ENCODE measurements at regions not wholly inside any gene's neighbourhood (a gene's known extent, or its start where the extent isn't known, plus 50 kb on each side); places are given as distances from the start of the nearest gene placed in this dataset.
"Not testable (repeated sequence)": the region's sequence is repeated elsewhere in the genome, so short reads cannot be mapped to it uniquely, and the experiment has no call there.

DNA sequence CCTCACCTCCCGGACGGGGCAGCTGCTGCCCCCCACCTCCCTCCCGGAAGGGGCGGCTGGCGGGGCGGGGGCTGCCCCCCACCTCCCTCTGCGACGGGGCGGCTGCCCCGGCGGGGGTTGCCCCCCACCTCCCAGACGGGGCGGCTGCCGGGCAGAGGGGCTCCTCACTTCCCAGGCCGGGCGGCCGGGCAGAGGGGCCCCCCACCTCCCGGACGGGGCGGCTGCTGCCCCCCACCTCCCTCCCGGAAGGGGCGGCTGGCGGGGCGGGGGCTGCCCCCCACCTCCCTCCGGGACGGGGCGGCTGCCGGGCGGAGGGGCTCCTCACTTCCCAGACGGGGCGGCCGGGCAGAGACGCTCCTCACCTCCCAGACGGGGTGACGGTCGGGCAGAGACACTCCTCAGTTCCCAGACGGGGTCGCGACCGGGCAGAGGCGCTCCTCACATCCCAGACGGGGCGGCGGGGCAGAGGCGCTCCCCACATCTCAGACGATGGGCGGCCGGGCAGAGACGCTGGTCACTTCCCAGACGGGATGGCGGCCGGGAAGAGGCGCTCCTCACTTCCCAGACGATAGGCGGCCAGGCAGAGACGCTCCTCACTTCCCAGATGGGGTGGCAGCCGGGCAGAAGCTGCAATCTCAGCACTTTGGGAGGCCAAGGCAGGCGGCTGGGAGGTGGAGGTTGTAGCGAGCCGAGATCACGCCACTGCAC lies 1218.8 kb downstream of the GATA3 start:
- H3K9me3 ChIP-seq (ENCODE audit: low read depth, low read length); H3K27me3 ChIP-seq (ENCODE audit: insufficient read depth, low read length); H3K4me1 ChIP-seq (ENCODE audit: insufficient read depth, low read length); H3K4me3 ChIP-seq (ENCODE audit: low read length): not testable (repeated sequence)

DNA sequence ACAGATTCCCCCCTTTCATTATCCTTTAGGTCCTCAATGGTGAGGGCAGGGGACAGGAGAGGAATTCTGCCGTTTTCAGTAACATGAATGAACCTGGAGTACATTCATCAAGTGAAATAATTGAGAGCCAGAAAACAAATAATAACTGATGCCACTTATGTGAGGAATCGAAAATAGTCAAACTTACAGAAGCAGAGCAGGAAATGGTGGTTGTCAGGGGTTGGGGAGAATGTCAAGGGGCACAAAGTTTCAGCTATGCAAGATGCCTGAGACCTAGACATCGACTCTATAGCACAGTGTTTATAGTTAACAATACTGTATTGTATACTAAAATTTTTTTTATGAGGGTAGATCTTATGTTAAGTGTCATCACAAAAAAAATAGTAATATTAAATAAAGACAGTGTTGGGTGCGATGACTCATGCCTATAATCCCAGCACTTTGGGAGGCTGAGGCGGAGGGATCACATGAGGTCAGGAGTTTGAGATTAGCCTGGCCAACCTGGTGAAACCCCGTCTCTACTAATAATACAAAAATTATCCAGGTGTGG lies 1219.8 kb downstream of the GATA3 start:
- Histone ChIP-seq H3K4me3 (ENCODE audit: low read length) (no peak overlapping the region), H3K9me3 (ENCODE audit: low read depth, low read length) (no peaks in the 10 kb centered on the region), H3K4me1 (ENCODE audit: insufficient read depth, low read length) (no peaks in the 10 kb centered on the region), H3K27me3 (ENCODE audit: insufficient read depth, low read length) (peaks cover 3% of the 10 kb centered on the region)

DNA sequence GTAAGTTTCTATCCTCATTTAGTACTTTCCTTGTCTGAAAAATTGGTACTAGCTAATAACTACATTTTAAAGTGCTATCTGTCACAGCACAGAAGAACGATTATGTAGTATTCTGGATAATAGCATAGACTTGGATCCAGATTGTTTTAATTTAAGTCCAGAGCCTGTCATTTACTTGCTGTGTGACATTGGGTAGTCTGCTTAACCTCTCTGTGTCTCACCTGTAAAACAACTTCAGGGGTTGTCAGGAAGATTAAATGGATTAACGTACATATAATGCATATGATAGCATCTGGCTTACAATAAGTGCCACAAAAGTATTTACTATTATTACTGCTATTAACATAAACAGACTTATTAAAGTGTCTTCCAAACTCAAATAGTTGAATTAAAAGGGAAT lies 1221.4 kb downstream of the GATA3 start:
- H3K9me3 ChIP-seq (ENCODE audit: low read depth, low read length), result no peaks in the 10 kb centered on the region
- no peaks in the 10 kb centered on the region for H3K27me3 ChIP-seq (ENCODE audit: insufficient read depth, low read length)
- H3K4me3 ChIP-seq (ENCODE audit: low read length), result no peak overlapping the region
- no peaks in the 10 kb centered on the region for H3K4me1 ChIP-seq (ENCODE audit: insufficient read depth, low read length)

DNA sequence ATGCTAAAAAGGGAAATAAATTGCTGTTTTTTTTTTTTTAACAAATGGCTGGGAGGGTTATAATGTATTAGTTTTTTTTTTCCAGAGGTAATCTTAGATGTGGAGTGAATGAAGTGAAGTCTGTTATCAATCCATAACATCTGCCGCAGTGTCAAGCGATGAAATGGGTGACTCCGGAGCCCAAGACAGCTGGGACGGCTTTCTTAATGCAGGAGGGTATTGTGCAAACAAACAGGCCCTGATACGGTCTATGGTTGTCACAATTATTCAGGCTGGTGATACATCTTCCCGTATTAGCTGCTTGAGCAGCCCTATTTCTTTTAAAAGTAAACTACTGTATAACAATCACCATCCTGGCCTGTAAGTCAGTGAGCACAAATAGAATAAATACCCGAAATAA lies 1231.2 kb downstream of the GATA3 start:
- Histone ChIP-seq H3K4me1 (ENCODE audit: insufficient read depth, low read length) (no peaks in the 10 kb centered on the region), H3K27me3 (ENCODE audit: insufficient read depth, low read length) (no peaks in the 10 kb centered on the region), H3K9me3 (ENCODE audit: low read depth, low read length) (no peaks in the 10 kb centered on the region), H3K4me3 (ENCODE audit: low read length) (no peak overlapping the region)

DNA sequence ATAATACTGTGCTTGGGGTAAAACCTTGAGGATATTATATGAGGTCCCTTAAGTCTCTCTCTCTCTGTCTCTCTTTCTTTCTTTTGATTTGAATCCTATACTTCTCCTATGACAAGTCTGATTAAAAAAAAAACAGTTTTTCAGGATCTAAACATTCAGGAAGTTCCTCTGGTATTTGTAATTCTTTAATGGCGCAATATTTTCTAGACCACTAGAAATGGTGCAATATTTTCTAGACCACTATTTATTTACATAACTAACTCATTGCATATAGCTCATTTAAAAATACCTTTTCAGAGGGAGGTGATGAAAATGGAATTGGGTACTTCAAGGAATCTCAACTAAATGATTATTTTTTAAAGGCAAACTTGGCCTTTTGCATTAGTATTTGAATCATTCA lies 1235.3 kb downstream of the GATA3 start:
- no peaks in the 10 kb centered on the region for H3K9me3 ChIP-seq (ENCODE audit: low read depth, low read length)
- H3K4me3 ChIP-seq (ENCODE audit: low read length), result no peak overlapping the region
- H3K4me1 ChIP-seq (ENCODE audit: insufficient read depth, low read length), result peaks cover 6% of the 10 kb centered on the region
- H3K27me3 ChIP-seq (ENCODE audit: insufficient read depth, low read length), result no peaks in the 10 kb centered on the region

DNA sequence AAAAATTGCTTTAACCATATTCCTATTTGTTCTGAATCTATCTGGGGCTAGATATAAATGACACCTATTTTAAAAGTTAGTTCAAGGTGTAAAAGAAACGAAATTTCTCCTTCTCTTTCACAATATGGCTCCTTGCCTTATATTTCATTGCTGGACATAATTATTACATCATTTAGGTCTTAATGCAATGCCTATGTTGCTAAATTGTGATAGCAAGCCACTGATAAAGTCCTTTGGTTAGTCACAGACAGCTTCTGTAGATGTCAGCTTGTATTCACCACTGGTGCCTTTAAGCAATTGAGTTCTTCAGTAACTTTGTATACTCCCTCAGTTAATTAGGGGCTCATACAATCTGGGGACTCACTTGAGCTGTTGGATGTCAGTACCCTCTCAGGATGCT lies 1236.6 kb downstream of the GATA3 start:
- H3K27me3 ChIP-seq (ENCODE audit: insufficient read depth, low read length), result no peaks in the 10 kb centered on the region

DNA sequence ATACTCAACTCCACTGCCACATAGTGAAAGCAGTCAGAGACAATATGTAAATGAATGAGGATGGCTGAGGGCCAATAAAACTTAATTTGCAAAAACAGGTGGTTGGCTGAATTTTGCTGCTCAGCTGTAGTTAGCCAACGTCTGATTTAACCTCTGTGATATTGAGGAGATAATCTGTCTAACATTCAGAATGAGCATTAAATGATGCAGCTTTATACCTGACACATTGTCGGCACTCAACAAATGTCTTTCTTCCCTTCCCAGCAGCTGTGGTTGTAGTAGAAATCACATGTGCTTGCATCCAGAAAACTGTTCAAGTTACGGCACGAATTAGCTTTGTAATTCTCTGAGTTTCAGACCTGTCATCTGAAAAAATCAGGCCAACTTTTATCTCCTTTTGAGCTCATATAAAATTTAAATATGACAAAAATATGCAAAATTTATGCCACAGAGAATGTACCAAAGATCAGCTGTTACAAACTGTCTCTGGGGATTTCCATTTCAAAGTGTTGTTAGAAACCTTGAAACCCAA lies 1239.7 kb downstream of the GATA3 start:
- Histone ChIP-seq H3K4me1 (ENCODE audit: insufficient read depth, low read length) (peaks cover 10% of the 10 kb centered on the region), H3K9me3 (ENCODE audit: low read depth, low read length) (no peaks in the 10 kb centered on the region), H3K4me3 (ENCODE audit: low read length) (no peak overlapping the region), H3K27me3 (ENCODE audit: insufficient read depth, low read length) (no peaks in the 10 kb centered on the region)

More for the DNA sequence above, 1236.6 kb downstream of the GATA3 start:
- H3K9me3 ChIP-seq (ENCODE audit: low read depth, low read length), result no peaks in the 10 kb centered on the region
- peaks cover 10% of the 10 kb centered on the region for H3K4me1 ChIP-seq (ENCODE audit: insufficient read depth, low read length)
- no peak overlapping the region for H3K4me3 ChIP-seq (ENCODE audit: low read length)

DNA sequence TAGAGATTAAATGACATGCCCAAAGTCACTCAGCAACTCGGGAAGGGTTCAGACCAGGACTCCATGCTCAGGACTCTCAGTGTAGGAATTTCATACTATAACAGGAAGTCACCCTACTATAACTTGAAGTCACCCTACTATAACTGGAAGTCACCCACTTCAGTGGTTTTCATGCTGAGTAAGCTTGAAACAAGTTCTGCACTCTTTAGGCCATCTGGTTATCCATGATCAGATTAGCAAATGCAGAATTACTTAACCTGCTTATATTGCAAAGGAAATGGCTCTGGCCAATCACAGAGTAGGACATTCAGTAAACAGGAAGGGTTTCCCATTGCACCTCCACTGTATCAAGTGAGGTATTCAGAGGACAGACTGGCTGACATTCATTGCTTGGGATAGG lies 1240.4 kb downstream of the GATA3 start:
- H3K27me3 ChIP-seq (ENCODE audit: insufficient read depth, low read length), result no peaks in the 10 kb centered on the region
- no peaks in the 10 kb centered on the region for H3K9me3 ChIP-seq (ENCODE audit: low read depth, low read length)
- H3K4me3 ChIP-seq (ENCODE audit: low read length), result no peak overlapping the region
- H3K4me1 ChIP-seq (ENCODE audit: insufficient read depth, low read length), result peaks cover 10% of the 10 kb centered on the region

DNA sequence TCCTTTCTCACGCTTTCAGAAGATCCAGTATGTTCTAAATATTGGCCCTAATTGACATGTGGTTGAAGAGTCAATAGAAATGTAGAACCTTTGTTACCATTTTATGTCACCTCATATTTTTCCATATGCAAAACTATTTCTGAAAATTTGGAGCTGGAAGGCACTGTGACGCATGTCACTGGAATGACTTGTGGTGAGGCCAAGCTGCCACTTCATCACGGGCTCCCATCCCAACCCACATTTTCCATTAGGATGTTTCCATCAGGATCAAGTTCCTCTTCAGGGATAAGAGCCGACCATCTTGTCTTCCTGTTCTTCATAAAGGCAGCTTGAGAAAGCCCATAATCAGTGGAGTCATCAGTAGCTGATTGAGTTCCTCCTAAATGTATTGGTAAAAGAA lies 1241.7 kb downstream of the GATA3 start:
- Histone ChIP-seq H3K27me3 (ENCODE audit: insufficient read depth, low read length) (no peaks in the 10 kb centered on the region), H3K4me3 (ENCODE audit: low read length) (no peak overlapping the region), H3K4me1 (ENCODE audit: insufficient read depth, low read length) (peaks cover 8% of the 10 kb centered on the region), H3K9me3 (ENCODE audit: low read depth, low read length) (no peaks in the 10 kb centered on the region)

DNA sequence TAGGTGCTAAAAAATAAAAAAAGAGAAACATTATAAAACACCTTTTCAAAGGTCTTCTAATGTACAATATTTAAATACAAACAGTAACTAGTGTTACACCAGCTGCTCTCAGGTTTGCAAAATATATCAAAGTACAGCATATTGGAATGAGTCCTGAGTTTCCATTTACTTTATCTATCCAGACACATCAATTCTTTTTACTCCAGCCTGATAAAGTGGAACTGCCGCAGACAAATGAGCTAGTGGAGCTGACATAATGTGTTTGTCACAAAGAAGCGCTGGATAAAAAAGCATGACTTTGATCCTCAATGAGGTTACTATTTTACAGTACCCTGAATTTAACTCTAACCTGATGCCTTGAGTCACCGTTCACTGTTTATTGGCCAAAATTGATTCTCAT lies 1243.1 kb downstream of the GATA3 start:
- H3K9me3 ChIP-seq (ENCODE audit: low read depth, low read length), result no peaks in the 10 kb centered on the region
- no peaks in the 10 kb centered on the region for H3K27me3 ChIP-seq (ENCODE audit: insufficient read depth, low read length)
- H3K4me1 ChIP-seq (ENCODE audit: insufficient read depth, low read length), result peaks cover 6% of the 10 kb centered on the region
- no peak overlapping the region for H3K4me3 ChIP-seq (ENCODE audit: low read length)

DNA sequence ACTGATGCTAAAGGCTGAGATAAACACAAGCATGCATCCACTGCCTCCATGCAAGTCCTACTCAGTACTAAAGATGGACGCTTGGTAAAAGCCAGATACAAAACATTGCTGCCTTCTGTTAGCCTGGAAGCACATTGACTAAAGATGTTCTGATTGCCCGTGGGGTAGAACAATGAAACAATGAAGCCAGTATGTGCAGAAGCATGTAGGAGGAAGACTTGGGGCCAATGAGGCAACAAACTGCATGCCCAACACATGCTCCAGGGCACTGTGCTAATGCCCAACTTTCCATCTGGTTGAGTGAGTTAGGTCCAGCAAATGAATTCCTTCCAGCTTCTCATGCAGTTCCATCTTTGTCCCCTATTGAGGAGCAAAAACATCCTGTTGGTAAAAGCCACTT lies 1245.5 kb downstream of the GATA3 start:
- peaks cover 2% of the 10 kb centered on the region for H3K4me1 ChIP-seq (ENCODE audit: insufficient read depth, low read length)
- H3K9me3 ChIP-seq (ENCODE audit: low read depth, low read length), result no peaks in the 10 kb centered on the region
- H3K4me3 ChIP-seq (ENCODE audit: low read length), result no peak overlapping the region
- peaks cover 3% of the 10 kb centered on the region for H3K27me3 ChIP-seq (ENCODE audit: insufficient read depth, low read length)

DNA sequence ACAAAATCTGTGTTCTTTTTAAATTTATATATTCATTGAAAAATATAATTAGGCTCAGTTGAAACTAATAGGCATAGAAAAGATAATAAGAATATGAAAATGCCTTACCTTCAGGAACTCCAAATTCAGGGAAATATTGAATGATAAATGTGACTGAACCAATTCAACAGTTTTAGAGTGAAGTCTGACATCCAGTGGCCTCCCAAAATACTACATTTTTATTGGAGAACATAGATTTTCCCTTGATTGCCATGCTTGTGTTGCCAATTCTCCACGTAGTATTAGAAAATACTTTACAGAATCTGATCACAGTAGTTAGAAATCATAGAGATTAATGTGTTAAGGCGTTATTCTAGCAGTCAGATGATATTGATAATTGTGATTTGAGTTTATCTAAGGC lies 1246.7 kb downstream of the GATA3 start:
- Histone ChIP-seq H3K4me3 (ENCODE audit: low read length) (no peak overlapping the region), H3K4me1 (ENCODE audit: insufficient read depth, low read length) (no peaks in the 10 kb centered on the region)

DNA sequence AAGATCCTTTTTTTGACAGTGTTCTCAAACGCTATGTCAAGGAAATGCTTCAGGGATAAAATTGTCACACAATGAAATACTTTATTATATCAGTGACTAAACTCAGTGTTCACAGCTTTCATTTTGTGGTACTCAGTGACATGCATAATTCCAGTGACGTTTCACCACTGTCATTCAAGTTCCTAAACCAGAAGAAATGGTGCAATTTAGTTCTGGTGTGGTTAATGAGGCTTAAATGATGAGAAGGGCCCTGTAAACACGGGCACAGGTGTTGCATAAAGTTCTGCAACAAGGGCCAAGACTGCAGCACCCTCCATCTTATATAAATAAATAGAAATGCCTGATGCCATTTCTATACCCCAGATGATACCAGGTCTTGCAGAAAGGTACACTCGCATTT lies 1247.1 kb downstream of the GATA3 start:
- no peak overlapping the region for H3K4me3 ChIP-seq (ENCODE audit: low read length)
- no peaks in the 10 kb centered on the region for H3K4me1 ChIP-seq (ENCODE audit: insufficient read depth, low read length)
- peaks cover 3% of the 10 kb centered on the region for H3K27me3 ChIP-seq (ENCODE audit: insufficient read depth, low read length)
- no peaks in the 10 kb centered on the region for H3K9me3 ChIP-seq (ENCODE audit: low read depth, low read length)

More for the DNA sequence above, 1246.7 kb downstream of the GATA3 start:
- Histone ChIP-seq H3K27me3 (ENCODE audit: insufficient read depth, low read length) (peaks cover 3% of the 10 kb centered on the region), H3K9me3 (ENCODE audit: low read depth, low read length) (no peaks in the 10 kb centered on the region)

DNA sequence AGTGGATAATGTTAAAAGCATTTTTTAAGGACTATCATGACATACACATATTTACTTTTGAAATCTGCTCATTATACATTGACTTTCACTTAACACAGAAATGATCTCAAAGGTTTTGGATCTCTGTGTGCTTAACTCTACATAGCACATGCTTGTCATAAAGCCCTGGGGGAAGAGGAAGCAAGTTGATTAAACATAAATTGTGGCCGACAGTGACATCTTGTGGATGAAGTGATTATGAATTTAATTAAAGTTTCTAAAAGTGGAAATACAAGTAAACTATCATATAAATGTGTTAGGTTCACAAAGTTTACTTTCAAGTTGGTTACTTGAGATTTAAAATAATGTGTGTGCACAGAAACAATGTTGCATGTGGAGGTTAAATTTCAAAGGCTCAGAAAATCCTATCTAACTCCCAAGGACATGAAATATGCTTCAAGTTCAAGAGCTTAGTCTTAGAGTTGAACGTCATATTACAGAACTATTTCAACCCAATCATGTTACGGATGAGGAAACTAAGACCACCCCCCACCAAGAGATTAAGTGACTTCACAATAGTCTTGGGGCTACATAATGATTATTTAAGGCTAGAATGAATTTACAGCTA lies 1247.8 kb downstream of the GATA3 start:
- Histone ChIP-seq H3K4me3 (ENCODE audit: low read length) (no peak overlapping the region), H3K9me3 (ENCODE audit: low read depth, low read length) (no peaks in the 10 kb centered on the region), H3K27me3 (ENCODE audit: insufficient read depth, low read length) (peaks cover 3% of the 10 kb centered on the region), H3K4me1 (ENCODE audit: insufficient read depth, low read length) (no peaks in the 10 kb centered on the region)

DNA sequence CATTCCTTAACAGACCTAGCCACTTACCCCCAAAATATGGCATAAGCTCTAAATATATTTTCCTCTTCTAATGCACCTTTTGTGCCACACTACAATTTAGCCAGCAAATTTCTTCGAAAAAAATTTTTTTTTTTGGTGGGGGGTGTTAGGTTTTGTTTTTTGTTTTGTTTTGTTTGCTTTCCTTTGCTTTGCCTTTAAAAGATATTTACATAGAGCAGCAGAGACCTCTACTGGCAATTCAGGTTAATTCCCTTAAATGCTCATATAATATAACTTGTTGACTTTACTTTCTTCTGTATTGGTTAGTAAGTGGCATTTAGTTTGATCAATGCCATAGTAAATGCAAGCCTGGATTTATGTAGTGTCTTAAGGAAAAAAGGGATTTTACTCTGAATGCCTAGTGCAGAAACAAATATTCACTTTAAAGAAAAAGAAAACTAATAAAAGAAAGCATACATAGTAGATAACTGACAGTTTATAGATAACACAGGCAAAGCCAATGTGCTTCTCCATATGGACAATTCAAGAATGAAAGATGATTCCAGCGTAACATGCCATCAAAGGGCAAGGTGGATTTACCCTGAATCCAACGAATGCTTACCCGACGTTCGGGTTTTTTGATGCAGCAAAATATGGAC lies 1250.6 kb downstream of the GATA3 start:
- H3K27me3 ChIP-seq (ENCODE audit: insufficient read depth, low read length), result peaks cover 3% of the 10 kb centered on the region
- H3K4me1 ChIP-seq (ENCODE audit: insufficient read depth, low read length), result no peaks in the 10 kb centered on the region
- H3K9me3 ChIP-seq (ENCODE audit: low read depth, low read length), result no peaks in the 10 kb centered on the region
- no peak overlapping the region for H3K4me3 ChIP-seq (ENCODE audit: low read length)

All from mononuclear cell (primary cell).